ENCODE measurements at regions not wholly inside any gene's neighbourhood (a gene's known extent, or its start where the extent isn't known, plus 50 kb on each side); places are given as distances from the start of the nearest gene placed in this dataset.
"Not testable (repeated sequence)": the region's sequence is repeated elsewhere in the genome, so short reads cannot be mapped to it uniquely, and the experiment has no call there.

DNA sequence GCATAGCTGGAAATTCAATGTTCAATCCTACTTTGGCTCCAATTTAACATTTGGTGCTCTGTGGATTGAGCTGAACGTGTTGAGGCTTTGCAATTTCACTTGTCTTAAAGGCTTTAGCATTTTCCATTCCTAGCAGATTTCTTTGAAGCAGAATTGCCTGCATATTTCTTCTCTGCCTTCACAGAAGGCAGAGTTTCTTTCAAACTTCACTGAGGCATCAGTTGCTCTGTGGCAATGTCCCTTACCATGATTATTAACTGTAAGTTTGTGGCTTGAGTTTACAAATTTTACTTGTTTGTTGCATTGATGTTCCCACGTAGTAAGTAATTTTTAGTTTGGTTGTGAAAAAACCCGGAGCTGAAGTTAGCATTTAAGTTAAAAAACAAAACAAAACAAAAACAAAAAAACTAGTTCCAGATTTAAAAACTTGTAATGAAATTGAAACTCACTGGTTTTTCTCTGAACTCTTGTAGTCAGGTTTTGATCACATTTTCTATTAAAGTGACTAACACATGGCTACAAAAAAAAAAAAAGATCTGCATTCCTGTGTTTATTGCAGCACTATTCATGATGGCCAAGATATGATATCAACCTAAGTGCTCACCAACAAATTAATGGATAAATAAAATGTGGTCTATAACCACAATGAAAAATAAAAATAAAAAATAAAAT lies 55.2 kb upstream of the UXS1 start:
- DNase-seq = not testable (repeated sequence)

DNA sequence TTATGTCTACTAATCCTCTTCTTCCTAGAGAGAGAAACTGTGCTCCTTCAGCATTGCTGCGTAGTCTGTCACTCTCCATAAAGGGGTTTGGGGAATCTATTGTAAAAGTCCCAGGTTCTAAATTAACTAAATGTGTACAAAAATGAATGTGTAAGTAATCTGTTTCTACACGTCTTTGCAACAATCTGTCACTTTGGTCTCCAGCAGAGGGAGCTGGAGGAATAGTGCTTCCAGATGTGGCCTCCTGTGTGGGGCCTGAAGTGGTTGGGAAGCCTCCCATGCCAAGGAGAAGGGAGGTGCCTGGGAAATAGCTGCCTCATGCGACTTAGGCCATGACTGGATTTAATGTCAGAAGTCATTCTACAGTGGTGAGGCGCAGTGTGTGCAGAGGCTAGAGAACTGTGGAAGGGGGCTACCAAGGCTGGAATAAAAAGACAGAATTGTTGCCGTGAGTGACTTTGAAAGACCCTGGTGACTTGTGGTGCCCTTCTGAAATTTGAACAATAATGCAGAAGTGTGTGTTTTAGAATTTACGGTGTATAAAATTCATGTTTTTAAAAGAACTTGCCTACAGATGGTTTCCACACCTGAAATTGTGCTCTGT lies 54.5 kb upstream of the UXS1 start:
- DNase-seq = peak; percentile 3

Measured in SHP77 treated with DMSO at 0.1 percent for 48 hours (cell line).